ENCODE measurements at regions not wholly inside any gene's neighbourhood (a gene's known extent, or its start where the extent isn't known, plus 50 kb on each side); places are given as distances from the start of the nearest gene placed in this dataset.

DNA sequence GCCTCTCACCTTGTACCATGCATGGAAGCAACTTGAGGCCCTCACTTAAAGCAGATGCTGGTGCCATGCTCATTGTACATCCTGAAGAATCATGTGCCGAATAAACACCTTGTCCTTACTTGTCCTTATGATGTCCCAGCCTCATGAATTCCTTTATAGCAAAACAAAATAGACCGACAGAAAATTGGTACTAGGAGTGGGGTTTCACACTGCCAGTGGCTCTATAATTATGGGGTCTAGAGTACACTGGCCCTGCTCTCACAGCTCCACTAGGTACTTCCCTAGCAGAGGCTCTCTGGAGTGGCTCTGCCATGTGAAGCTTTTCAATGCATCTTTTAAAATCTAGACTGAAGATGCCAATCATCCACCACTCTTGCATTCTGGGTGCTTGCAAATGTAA, 101.2 kb downstream of the HTR1B start:
- ATAC-seq (ENCODE audit: insufficient number of reproducible peaks, low FRiP score, low read depth) = no peak
- H3K4me3 ChIP-seq = no peak overlapping the region

DNA sequence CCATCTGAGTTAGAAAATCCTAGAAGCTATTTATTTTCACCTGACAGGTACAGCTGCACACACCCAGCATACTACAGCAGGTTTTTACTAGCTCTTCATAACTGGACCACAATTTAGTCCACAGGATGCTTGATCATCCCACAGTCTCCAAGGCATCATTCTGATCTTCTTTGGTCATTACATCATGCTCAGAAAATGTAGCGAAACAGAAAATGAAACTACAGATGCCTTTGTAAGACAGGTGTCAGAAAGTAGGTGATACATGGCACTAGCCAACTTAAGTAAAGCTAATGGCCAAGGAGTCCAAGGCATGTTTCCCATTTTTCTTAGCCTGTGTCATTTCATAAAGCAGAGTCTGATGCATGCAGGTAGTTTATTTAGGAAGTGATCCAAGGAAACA, 102.3 kb downstream of the HTR1B start:
- no peak for ATAC-seq (ENCODE audit: insufficient number of reproducible peaks, low FRiP score, low read depth)
- no peak overlapping the region for H3K4me3 ChIP-seq
- no peak overlapping the region for H3K27ac ChIP-seq
- no peaks in the 10 kb centered on the region for H3K9me3 ChIP-seq
- TF ChIP-seq, protein P1, sequence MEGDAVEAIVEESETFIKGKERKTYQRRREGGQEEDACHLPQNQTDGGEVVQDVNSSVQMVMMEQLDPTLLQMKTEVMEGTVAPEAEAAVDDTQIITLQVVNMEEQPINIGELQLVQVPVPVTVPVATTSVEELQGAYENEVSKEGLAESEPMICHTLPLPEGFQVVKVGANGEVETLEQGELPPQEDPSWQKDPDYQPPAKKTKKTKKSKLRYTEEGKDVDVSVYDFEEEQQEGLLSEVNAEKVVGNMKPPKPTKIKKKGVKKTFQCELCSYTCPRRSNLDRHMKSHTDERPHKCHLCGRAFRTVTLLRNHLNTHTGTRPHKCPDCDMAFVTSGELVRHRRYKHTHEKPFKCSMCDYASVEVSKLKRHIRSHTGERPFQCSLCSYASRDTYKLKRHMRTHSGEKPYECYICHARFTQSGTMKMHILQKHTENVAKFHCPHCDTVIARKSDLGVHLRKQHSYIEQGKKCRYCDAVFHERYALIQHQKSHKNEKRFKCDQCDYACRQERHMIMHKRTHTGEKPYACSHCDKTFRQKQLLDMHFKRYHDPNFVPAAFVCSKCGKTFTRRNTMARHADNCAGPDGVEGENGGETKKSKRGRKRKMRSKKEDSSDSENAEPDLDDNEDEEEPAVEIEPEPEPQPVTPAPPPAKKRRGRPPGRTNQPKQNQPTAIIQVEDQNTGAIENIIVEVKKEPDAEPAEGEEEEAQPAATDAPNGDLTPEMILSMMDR (IDR thresholded peaks at IDR 0.05) = no peak
- no peaks in the 10 kb centered on the region for H3K36me3 ChIP-seq
- H3K4me1 ChIP-seq (ENCODE audit: control insufficient read depth in 1 of 2, low read depth in 2 of 2) = no peaks in the 10 kb centered on the region
- no peaks in the 10 kb centered on the region for H3K27me3 ChIP-seq (replicated peaks; ENCODE audit: insufficient read depth)
- DNase-seq (ENCODE audit: low spot score) = no peak

More for the DNA sequence above, 101.2 kb downstream of the HTR1B start:
- Histone ChIP-seq H3K4me1 (ENCODE audit: control insufficient read depth in 1 of 2, low read depth in 2 of 2) (no peaks in the 10 kb centered on the region), H3K27ac (no peak overlapping the region), H3K36me3 (no peaks in the 10 kb centered on the region), H3K27me3 (replicated peaks; ENCODE audit: insufficient read depth) (no peaks in the 10 kb centered on the region), H3K9me3 (no peaks in the 10 kb centered on the region)
- TF ChIP-seq, protein P1 (IDR thresholded peaks at IDR 0.05) = no peak
- no peak for DNase-seq (ENCODE audit: low spot score)

DNA sequence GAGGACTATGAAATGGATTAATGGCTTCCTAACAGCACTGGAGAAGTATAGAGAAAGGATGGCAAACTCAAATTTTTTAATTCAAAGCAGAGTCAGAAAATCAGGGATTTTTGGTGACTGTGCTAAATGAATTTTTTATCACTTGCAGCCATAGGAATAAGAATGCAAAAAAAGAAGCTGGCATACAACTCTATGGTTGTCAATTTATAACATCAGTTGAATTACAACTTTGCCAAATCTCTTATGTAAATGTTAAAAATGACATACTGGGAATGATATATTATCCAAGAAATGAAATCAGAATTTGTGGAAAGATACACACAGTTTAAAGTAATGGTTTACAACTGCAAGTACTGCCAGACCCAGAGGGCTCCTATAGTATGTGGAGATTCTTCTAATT, 106.5 kb downstream of the HTR1B start:
- TF ChIP-seq, protein P1 (IDR thresholded peaks at IDR 0.05) = no peak
- Histone ChIP-seq H3K36me3 (no peaks in the 10 kb centered on the region), H3K27me3 (replicated peaks; ENCODE audit: insufficient read depth) (no peaks in the 10 kb centered on the region), H3K27ac (no peak overlapping the region), H3K9me3 (no peaks in the 10 kb centered on the region), H3K4me1 (ENCODE audit: control insufficient read depth in 1 of 2, low read depth in 2 of 2) (no peaks in the 10 kb centered on the region), H3K4me3 (no peak overlapping the region)
- ATAC-seq (ENCODE audit: insufficient number of reproducible peaks, low FRiP score, low read depth) (no peak), DNase-seq (ENCODE audit: low spot score) (no peak)

DNA sequence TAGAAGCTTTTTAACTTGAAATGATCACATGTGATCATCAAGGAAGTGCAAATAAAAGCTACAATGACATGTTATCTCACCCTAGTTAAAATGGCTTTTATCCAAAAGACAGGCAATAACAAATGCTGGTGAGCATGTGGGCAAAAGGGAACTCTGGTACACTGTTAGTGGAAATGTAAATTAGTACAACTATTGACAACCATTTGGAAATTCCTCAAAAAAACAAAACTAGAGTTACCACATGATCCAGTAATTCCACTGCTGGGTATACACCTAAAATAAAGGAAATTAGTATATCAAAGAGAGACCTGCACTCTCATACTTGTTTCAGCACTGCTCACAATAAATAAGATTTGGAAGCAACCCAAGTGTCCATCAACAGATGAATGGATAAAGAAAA, 108.7 kb downstream of the HTR1B start:
- H3K27me3 ChIP-seq (replicated peaks; ENCODE audit: insufficient read depth) = no peaks in the 10 kb centered on the region
- ATAC-seq (ENCODE audit: insufficient number of reproducible peaks, low FRiP score, low read depth) (no peak), DNase-seq (ENCODE audit: low spot score) (no peak)
- H3K4me3 ChIP-seq = no peak overlapping the region
- H3K4me1 ChIP-seq (ENCODE audit: control insufficient read depth in 1 of 2, low read depth in 2 of 2) = no peaks in the 10 kb centered on the region
- no peaks in the 10 kb centered on the region for H3K9me3 ChIP-seq
- H3K27ac ChIP-seq = no peak overlapping the region
- TF ChIP-seq, protein P1 (IDR thresholded peaks at IDR 0.05) = no peak
- H3K36me3 ChIP-seq = no peaks in the 10 kb centered on the region

DNA sequence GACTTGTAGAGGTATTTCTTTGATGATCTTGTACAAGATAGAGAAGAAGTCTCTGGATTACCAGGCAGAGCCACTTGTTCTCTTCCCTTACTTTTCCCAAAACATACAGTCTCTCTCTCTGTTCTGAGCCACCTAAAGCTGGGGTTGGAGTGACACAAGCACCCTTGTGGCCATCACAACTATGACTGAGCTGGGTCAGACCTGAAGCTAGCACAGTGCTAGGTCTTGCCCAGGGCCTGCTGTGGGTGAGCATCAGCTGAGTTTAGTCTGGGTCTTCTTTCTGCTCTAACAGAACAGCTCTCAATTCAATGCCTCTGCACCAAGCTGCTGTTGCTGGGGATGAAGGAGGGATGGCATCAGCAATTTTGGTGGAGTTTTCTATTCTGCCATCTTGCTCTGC, 110.2 kb downstream of the HTR1B start:
- H3K4me3 ChIP-seq = no peak overlapping the region
- H3K36me3 ChIP-seq = no peaks in the 10 kb centered on the region
- H3K27ac ChIP-seq = no peak overlapping the region
- DNase-seq (ENCODE audit: low spot score) (no peak), ATAC-seq (ENCODE audit: insufficient number of reproducible peaks, low FRiP score, low read depth) (no peak)
- no peaks in the 10 kb centered on the region for H3K4me1 ChIP-seq (ENCODE audit: control insufficient read depth in 1 of 2, low read depth in 2 of 2)
- no peaks in the 10 kb centered on the region for H3K27me3 ChIP-seq (replicated peaks; ENCODE audit: insufficient read depth)
- TF ChIP-seq, protein P1 (IDR thresholded peaks at IDR 0.05) = no peak
- no peaks in the 10 kb centered on the region for H3K9me3 ChIP-seq

All from thoracic aorta (tissue), 2 donors.